ENCODE measurements at regions not wholly inside any gene's neighbourhood (a gene's known extent, or its start where the extent isn't known, plus 50 kb on each side); places are given as distances from the start of the nearest gene placed in this dataset.

GRCh38 chr6:126245077-126245476, 94.8 kb upstream of the CENPW start:
- Mint-ChIP-seq H3K27ac (ENCODE audit: unreplicated experiment) (no peak overlapping the region), H3K27me3 (ENCODE audit: low read depth) (no peaks in the 10 kb centered on the region), H3K4me3 (no peak overlapping the region), H3K4me1 (no peaks in the 10 kb centered on the region), H3K36me3 (ENCODE audit: low read depth) (peaks cover 7% of the 10 kb centered on the region), H3K9me3 (no peaks in the 10 kb centered on the region)
- DNase-seq (ENCODE audit: low read depth, low spot score): no peak
- no peak for TF ChIP-seq CTCF (conservative IDR thresholded peaks at IDR 0.05)

GRCh38 chr6:126252154-126252553, 87.8 kb upstream of the CENPW start:
- peaks cover 3% of the 10 kb centered on the region for H3K36me3 Mint-ChIP-seq (ENCODE audit: low read depth)
- no peak overlapping the region for H3K27ac Mint-ChIP-seq (ENCODE audit: unreplicated experiment)
- no peak for DNase-seq (ENCODE audit: low read depth, low spot score)
- H3K9me3 Mint-ChIP-seq: peaks cover 2% of the 10 kb centered on the region
- H3K27me3 Mint-ChIP-seq (ENCODE audit: low read depth): no peaks in the 10 kb centered on the region
- H3K4me3 Mint-ChIP-seq: no peak overlapping the region
- TF ChIP-seq CTCF (conservative IDR thresholded peaks at IDR 0.05): no peak
- H3K4me1 Mint-ChIP-seq: no peaks in the 10 kb centered on the region

- Mint-ChIP-seq H3K4me1 (no peaks in the 10 kb centered on the region), H3K36me3 (ENCODE audit: low read depth) (peaks cover 3% of the 10 kb centered on the region), H3K27ac (ENCODE audit: unreplicated experiment) (no peak overlapping the region), H3K27me3 (ENCODE audit: low read depth) (no peaks in the 10 kb centered on the region), H3K9me3 (peaks cover 2% of the 10 kb centered on the region), H3K4me3 (no peak overlapping the region)
- TF ChIP-seq CTCF (conservative IDR thresholded peaks at IDR 0.05): no peak
- no peak for DNase-seq (ENCODE audit: low read depth, low spot score)
These were observed 86.5 kb upstream of the CENPW start for GRCh38 chr6:126253431-126253830.

- no peak overlapping the region for H3K4me3 Mint-ChIP-seq
These were observed 81.8 kb upstream of the CENPW start for GRCh38 chr6:126258150-126258549.

GRCh38 chr6:126261792-126262421, 78.0 kb upstream of the CENPW start:
- Mint-ChIP-seq H3K27ac (ENCODE audit: unreplicated experiment) (peak overlapping the region; percentile 19), H3K27me3 (ENCODE audit: low read depth) (no peaks in the 10 kb centered on the region), H3K4me1 (no peaks in the 10 kb centered on the region), H3K9me3 (peaks cover 8% of the 10 kb centered on the region), H3K36me3 (ENCODE audit: low read depth) (no peaks in the 10 kb centered on the region), H3K4me3 (no peak overlapping the region)
- no peak for TF ChIP-seq CTCF (conservative IDR thresholded peaks at IDR 0.05)
- no peak for DNase-seq (ENCODE audit: low read depth, low spot score)

More at GRCh38 chr6:126258150-126258549, 81.8 kb upstream of the CENPW start:
- Mint-ChIP-seq H3K4me1 (no peaks in the 10 kb centered on the region), H3K9me3 (peaks cover 10% of the 10 kb centered on the region), H3K27ac (ENCODE audit: unreplicated experiment) (no peak overlapping the region), H3K36me3 (ENCODE audit: low read depth) (peaks cover 3% of the 10 kb centered on the region), H3K27me3 (ENCODE audit: low read depth) (no peaks in the 10 kb centered on the region)
- no peak for TF ChIP-seq CTCF (conservative IDR thresholded peaks at IDR 0.05)
- no peak for DNase-seq (ENCODE audit: low read depth, low spot score)

Measured in neural crest cell (in vitro differentiated cells).